Endothelial cell of umbilical vein (primary cell): ENCODE measurements at regions not wholly inside any gene's neighbourhood (a gene's known extent, or its start where the extent isn't known, plus 50 kb on each side); places are given as distances from the start of the nearest gene placed in this dataset.

Source experiments
- BruUV-seq: library from RNA; stranded (reverse); fragments of 400-500 nt; replicated peaks from 2 replicates; lab custom pipeline; 2021; lab: Mats Ljungman, UMichigan
- CTCF ChIA-PET: fragments of 300-600, 350-600 bp; sonication (Branson Sonifier 250); formaldehyde crosslinking; loops from one replicate; lab custom pipeline; 2021; ENCODE audit warnings: antibody characterized with exemption, inconsistent platforms; lab: Charles Lee
- POLR2A ChIA-PET: fragments of 300-600, 350-600 bp; sonication (Branson Sonifier 250); formaldehyde crosslinking; loops from one replicate; lab custom pipeline; 2021; ENCODE audit warnings: antibody characterized with exemption, inconsistent platforms; lab: Charles Lee
- DNase-seq: peaks from one replicate; pipeline ENCODE4 v3.0.0-alpha.2; 2011; ENCODE audit warnings: low read depth, low spot score
- FAIRE-seq: peaks from 2 replicates; lab custom pipeline; 2011; peaks lifted over from hg19 to GRCh38; lab: Jason Lieb, UNC
- H2AFZ ChIP-seq: 2 replicates; pipeline ENCODE4 v1.6.0; 2012; ENCODE audit warnings: low read depth, low read length, control low read depth, inconsistent platforms
- H3K27ac ChIP-seq: 2 replicates; pipeline ENCODE4 v1.5.1; 2011; ENCODE audit warnings: low read depth, mild to moderate bottlenecking, control low read depth, low read length, moderate library complexity; ENCODE audit not compliant: insufficient read depth
- H3K27me3 ChIP-seq, 2 experiments: 2 replicates each; pipeline versions ENCODE4 v1.6.0 to v1.6.1; 2011; ENCODE audit warnings: low read length in 2 of 2, mixed read lengths in 1 of 2; ENCODE audit not compliant: control insufficient read depth in 2 of 2, insufficient read depth in 2 of 2
- H3K36me3 ChIP-seq, 2 experiments: 2 replicates in 1 of 2; 3 replicates in 1 of 2; pipeline ENCODE4 v1.5.1; 2011; ENCODE audit warnings: low read length in 2 of 2, mild to moderate bottlenecking in 1 of 2, moderate library complexity in 1 of 2; ENCODE audit not compliant: control insufficient read depth in 2 of 2, insufficient read depth in 2 of 2; ENCODE audit errors: extremely low read depth in 1 of 2
- H3K4me1 ChIP-seq: 3 replicates; pipeline ENCODE4 v1.5.1; 2011; ENCODE audit warnings: mild to moderate bottlenecking, low read length; ENCODE audit not compliant: control insufficient read depth, insufficient read depth; ENCODE audit errors: extremely low read depth
- H3K4me2 ChIP-seq: 2 replicates; pipeline ENCODE4 v1.6.1; 2011; ENCODE audit warnings: low read length, control low read depth, mixed read lengths; ENCODE audit not compliant: insufficient read depth
- H3K4me3 ChIP-seq, 3 experiments: fragments of 200-600 bp in 1 of 3; sonication (generic), shearing (Covaris generic) in 1 of 3; replicated peaks in 1 of 3; 2 replicates each; pipeline ENCODE4 v1.5.1; 2011 to 2016; ENCODE audit warnings: control low read depth in 3 of 3, low read length in 3 of 3, mild to moderate bottlenecking in 2 of 3, inconsistent platforms in 1 of 3, low read depth in 1 of 3, moderate library complexity in 1 of 3; ENCODE audit not compliant: insufficient read depth in 1 of 3
- H3K79me2 ChIP-seq: 2 replicates; pipeline ENCODE4 v1.6.0; 2012; ENCODE audit warnings: low read length, inconsistent platforms; ENCODE audit not compliant: control insufficient read depth, insufficient read depth
- H3K9ac ChIP-seq: replicated peaks from 2 replicates; pipeline ENCODE3; 2011; ENCODE audit warnings: low read length, control low read depth; ENCODE audit not compliant: insufficient read depth; ENCODE audit errors: extremely low read depth
- H3K9me1 ChIP-seq: replicated peaks from 3 replicates; pipeline ENCODE4 v1.6.0; 2011; ENCODE audit warnings: mild to moderate bottlenecking, low read length; ENCODE audit not compliant: control insufficient read depth, insufficient read depth; ENCODE audit errors: extremely low read depth
- H3K9me3 ChIP-seq: replicated peaks from 2 replicates; pipeline ENCODE4 v1.5.1; 2012; ENCODE audit warnings: low read length, inconsistent platforms; ENCODE audit not compliant: control insufficient read depth, insufficient read depth
- H4K20me1 ChIP-seq: replicated peaks from 2 replicates; pipeline ENCODE3; 2011; ENCODE audit warnings: mild to moderate bottlenecking, low read length; ENCODE audit not compliant: control insufficient read depth, insufficient read depth; ENCODE audit errors: extremely low read depth
- EZH2 ChIP-seq: IDR thresholded peaks from 2 replicates; pipeline ENCODE4 v1.6.1; 2012; ENCODE audit warnings: borderline replicate concordance, low read depth, mild to moderate bottlenecking, moderate library complexity, low read length, inconsistent platforms; ENCODE audit not compliant: severe bottlenecking
- FOS ChIP-seq: IDR thresholded peaks from 2 replicates; pipeline ENCODE4 v1.6.1; 2011; ENCODE audit warnings: mild to moderate bottlenecking, low read length, moderate library complexity, borderline replicate concordance; ENCODE audit not compliant: insufficient read depth
- GATA2 ChIP-seq: IDR thresholded peaks from 2 replicates; pipeline ENCODE4 v1.7.0; 2011; ENCODE audit warnings: low read depth, mild to moderate bottlenecking, moderate library complexity, mixed read lengths, low read length; ENCODE audit not compliant: insufficient read length, insufficient read depth
- JUN ChIP-seq: IDR thresholded peaks from 2 replicates; pipeline ENCODE4 v1.6.1; 2011; ENCODE audit warnings: borderline replicate concordance, low read depth; ENCODE audit not compliant: insufficient read length, insufficient read depth
- MYC ChIP-seq: IDR thresholded peaks from one replicate; pipeline ENCODE4 v1.6.1; 2011; ENCODE audit warnings: mild to moderate bottlenecking, low read depth, low read length
- POLR2A ChIP-seq: IDR thresholded peaks from 2 replicates; pipeline ENCODE4 v1.6.1; 2012; ENCODE audit warnings: low read depth, mild to moderate bottlenecking, control low read depth, low read length
- POLR2AphosphoS5 ChIP-seq: IDR thresholded peaks from 2 replicates; pipeline ENCODE4 v1.6.1; 2012; ENCODE audit warnings: low read depth, mild to moderate bottlenecking, control low read depth, low read length, moderate library complexity; ENCODE audit not compliant: insufficient read depth
- dilution Hi-C: fragments of 300-500 bp; cut with MboI; formaldehyde crosslinking; loops from one replicate; pipeline ENCODE4 v1.15.0; 2019; ENCODE audit warnings: low sequenced_read_pairs; ENCODE audit not compliant: extremely low pct_ligation_motif_present
- intact Hi-C: fragments of 100-400 bp; cut with micrococcal nuclease; formaldehyde crosslinking; loops from one replicate; pipeline ENCODE4 v1.10.0; 2022
- TF ChIP-seq, protein P1 (sequence below): IDR thresholded peaks from 2 replicates; pipeline ENCODE4 v1.6.1; 2011; ENCODE audit not compliant: insufficient read depth, insufficient read length
- TF ChIP-seq, protein P2 (sequence below), 2 donors: IDR thresholded peaks; 1 replicate in 1 of 2; 2 replicates in 1 of 2; pipeline ENCODE4 v1.5.1; 2011; ENCODE audit warnings: low read length in 2 of 2, mild to moderate bottlenecking in 2 of 2, moderate library complexity in 2 of 2, control low read depth in 1 of 2, inconsistent platforms in 1 of 2, low read depth in 1 of 2; ENCODE audit not compliant: insufficient read depth in 1 of 2; ENCODE audit errors: extremely low read depth in 1 of 2

DNA sequence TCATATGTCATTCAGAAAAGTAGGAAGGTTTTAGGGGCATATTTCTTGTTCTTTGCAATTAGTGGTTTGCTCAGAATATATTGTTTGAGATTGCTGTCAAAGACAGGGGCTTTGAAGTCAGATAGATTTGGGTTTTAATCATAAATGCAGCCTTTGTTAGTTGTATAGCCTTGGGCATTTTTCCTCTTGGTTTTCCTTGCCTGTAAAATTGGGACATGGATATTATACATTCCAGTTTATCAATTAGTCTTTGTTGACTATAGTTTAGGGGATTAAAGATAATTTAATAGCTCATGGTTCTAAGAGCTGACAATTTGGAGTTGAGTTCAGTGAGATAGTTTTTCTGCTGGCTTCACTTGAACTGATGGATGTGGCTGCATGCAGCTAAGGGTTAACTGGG lies 88.9 kb downstream of the DMAC1 start:
- DNase-seq (no peak), FAIRE-seq (no peak)
- Histone ChIP-seq H3K9me3 (no peaks in the 10 kb centered on the region), H3K27ac (no peak overlapping the region), H3K4me3 (no peak overlapping the region), H2AFZ (no peak overlapping the region), H4K20me1 (no peaks in the 10 kb centered on the region), H3K4me2 (no peak overlapping the region), H3K4me1 (no peaks in the 10 kb centered on the region), H3K79me2 (no peaks in the 10 kb centered on the region), H3K27me3 (no peaks in the 10 kb centered on the region), H3K36me3 (no peaks in the 10 kb centered on the region), H3K9me1 (no peaks in the 10 kb centered on the region), H3K9ac (no peak overlapping the region)
- intact Hi-C loops (no loop called here), dilution Hi-C loops (no loop called here)
- CTCF ChIA-PET, result no interaction called here
- BruUV-seq, result no TSS peak
- POLR2A ChIA-PET, result no interaction called here
- TF ChIP-seq GATA2, result no peak
- no peak for TF ChIP-seq FOS
- TF ChIP-seq, protein P1, sequence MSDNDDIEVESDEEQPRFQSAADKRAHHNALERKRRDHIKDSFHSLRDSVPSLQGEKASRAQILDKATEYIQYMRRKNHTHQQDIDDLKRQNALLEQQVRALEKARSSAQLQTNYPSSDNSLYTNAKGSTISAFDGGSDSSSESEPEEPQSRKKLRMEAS, result no peak
- TF ChIP-seq JUN, result no peak
- TF ChIP-seq, protein P2, sequence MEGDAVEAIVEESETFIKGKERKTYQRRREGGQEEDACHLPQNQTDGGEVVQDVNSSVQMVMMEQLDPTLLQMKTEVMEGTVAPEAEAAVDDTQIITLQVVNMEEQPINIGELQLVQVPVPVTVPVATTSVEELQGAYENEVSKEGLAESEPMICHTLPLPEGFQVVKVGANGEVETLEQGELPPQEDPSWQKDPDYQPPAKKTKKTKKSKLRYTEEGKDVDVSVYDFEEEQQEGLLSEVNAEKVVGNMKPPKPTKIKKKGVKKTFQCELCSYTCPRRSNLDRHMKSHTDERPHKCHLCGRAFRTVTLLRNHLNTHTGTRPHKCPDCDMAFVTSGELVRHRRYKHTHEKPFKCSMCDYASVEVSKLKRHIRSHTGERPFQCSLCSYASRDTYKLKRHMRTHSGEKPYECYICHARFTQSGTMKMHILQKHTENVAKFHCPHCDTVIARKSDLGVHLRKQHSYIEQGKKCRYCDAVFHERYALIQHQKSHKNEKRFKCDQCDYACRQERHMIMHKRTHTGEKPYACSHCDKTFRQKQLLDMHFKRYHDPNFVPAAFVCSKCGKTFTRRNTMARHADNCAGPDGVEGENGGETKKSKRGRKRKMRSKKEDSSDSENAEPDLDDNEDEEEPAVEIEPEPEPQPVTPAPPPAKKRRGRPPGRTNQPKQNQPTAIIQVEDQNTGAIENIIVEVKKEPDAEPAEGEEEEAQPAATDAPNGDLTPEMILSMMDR (IDR thresholded peaks at IDR 0.05; ENCODE audit: extremely low read depth in 1 of 2, insufficient read depth in 1 of 2, low read depth in 1 of 2, low read length in 2 of 2), result no peak
- TF ChIP-seq EZH2, result no peak
- TF ChIP-seq MYC, result no peak
- TF ChIP-seq POLR2AphosphoS5, result no peak
- no peak for TF ChIP-seq POLR2A
